HCT116 (cell line): ENCODE measurements at regions not wholly inside any gene's neighbourhood (a gene's known extent, or its start where the extent isn't known, plus 50 kb on each side); places are given as distances from the start of the nearest gene placed in this dataset.

ENCODE experiments used
- ATAC-seq: fragments of 200-7000 bp; cut with Tn5 transposase; 2 replicates; pipeline ENCODE4 v1.9.1; 2020; ENCODE audit warnings: mild to moderate bottlenecking, moderate library complexity
- BruUV-seq: library from RNA; stranded (reverse); fragments of 400-500 nt; replicated peaks from 2 replicates; lab custom pipeline; 2021; lab: Mats Ljungman, UMichigan
- CTCF ChIA-PET: fragments of 300-600 bp; sonication (Branson Sonifier 250); formaldehyde crosslinking; loops from one replicate; lab custom pipeline; 2021; ENCODE audit warnings: antibody characterized with exemption; lab: Charles Lee
- POLR2A ChIA-PET: fragments of 300-600, 350-600 bp; sonication (Branson Sonifier 250); formaldehyde crosslinking; loops from one replicate; lab custom pipeline; 2021; ENCODE audit warnings: antibody characterized with exemption; lab: Charles Lee
- RAD21 ChIA-PET, 2 experiments: fragments of 300-600 bp; sonication (Branson Sonifier 250); formaldehyde crosslinking; loops; one replicate each; lab custom pipeline; 2023; ENCODE audit warnings: low total read pairs in 2 of 2; ENCODE audit not compliant: uncharacterized antibody in 2 of 2, unreplicated experiment in 2 of 2, low non-redundant PET in 1 of 2; lab: Charles Lee
- DNase-seq: peaks from one replicate; pipeline ENCODE4 v3.0.0-alpha.2; 2010; ENCODE audit warnings: low read depth, low spot score
- H2AFZ ChIP-seq: fragments of 200-600 bp; shearing (Covaris generic), sonication (generic); 2 replicates; pipeline ENCODE4 v1.6.1; 2017; ENCODE audit warnings: low read depth, mixed run types, mixed read lengths, antibody characterized with exemption, low read length; ENCODE audit not compliant: poor library complexity, severe bottlenecking
- H3K27ac ChIP-seq: 2 replicates; pipeline ENCODE4 v1.5.1; 2012; ENCODE audit warnings: low read depth, low read length
- H3K27me3 ChIP-seq: fragments of 200-600 bp; sonication (generic); 2 replicates; pipeline ENCODE4 v1.6.1; 2016; ENCODE audit warnings: mixed run types, low read length, mixed read lengths; ENCODE audit not compliant: insufficient read depth
- H3K36me3 ChIP-seq, 2 experiments: fragments of 200-500 bp in 1 of 2; fragments of 200-600 bp in 1 of 2; sonication (Bioruptor generic) in 1 of 2; sonication (generic) in 1 of 2; 2 replicates each; pipeline versions ENCODE4 v1.5.1 to v1.6.1; 2014 to 2016; ENCODE audit warnings: low read length in 2 of 2, inconsistent platforms in 1 of 2, mixed read lengths in 1 of 2, mixed run types in 1 of 2; ENCODE audit not compliant: insufficient read depth in 2 of 2, control insufficient read depth in 1 of 2
- H3K4me1 ChIP-seq, 2 experiments: fragments of 200-600 bp in 1 of 2; sonication (generic) in 1 of 2; 2 replicates each; pipeline versions ENCODE4 v1.5.1 to v1.6.1; 2012 to 2017; ENCODE audit warnings: low read length in 2 of 2, inconsistent platforms in 1 of 2, mild to moderate bottlenecking in 1 of 2, mixed read lengths in 1 of 2, mixed run types in 1 of 2, moderate library complexity in 1 of 2; ENCODE audit not compliant: insufficient read depth in 2 of 2, control insufficient read depth in 1 of 2
- H3K4me2 ChIP-seq: fragments of 200-600 bp; sonication (generic); 2 replicates; pipeline ENCODE4 v1.6.1; 2017; ENCODE audit warnings: mixed run types, low read length, mixed read lengths
- H3K4me3 ChIP-seq, 2 experiments: fragments of 200-600 bp in 1 of 2; sonication (generic) in 1 of 2; replicated peaks in 1 of 2; 2 replicates each; pipeline ENCODE4 v1.5.1; 2011 to 2016; ENCODE audit warnings: low read length in 2 of 2, control low read depth in 1 of 2, low read depth in 1 of 2, mild to moderate bottlenecking in 1 of 2, mixed read lengths in 1 of 2, mixed run types in 1 of 2
- H3K79me2 ChIP-seq: fragments of 200-600 bp; sonication (generic); 2 replicates; pipeline ENCODE4 v1.6.1; 2017; ENCODE audit warnings: mild to moderate bottlenecking, mixed run types, low read length, moderate library complexity, mixed read lengths; ENCODE audit not compliant: insufficient read depth
- H3K9ac ChIP-seq: fragments of 200-600 bp; sonication (generic); 2 replicates; pipeline ENCODE4 v1.6.1; 2016; ENCODE audit warnings: low read length, mixed read lengths
- H3K9me2 ChIP-seq: fragments of 200-600 bp; sonication (generic), shearing (Covaris generic); 2 replicates; pipeline ENCODE4 v1.6.1; 2017; ENCODE audit warnings: mixed run types, mild to moderate bottlenecking, moderate library complexity; ENCODE audit not compliant: insufficient read depth
- H3K9me3 ChIP-seq, 2 experiments: fragments of 200-500 bp in 1 of 2; fragments of 200-600 bp in 1 of 2; sonication (Bioruptor generic) in 1 of 2; sonication (generic) in 1 of 2; 2 replicates each; pipeline ENCODE4 v1.6.1; 2014 to 2017; ENCODE audit warnings: low read length in 2 of 2, mixed read lengths in 2 of 2, inconsistent platforms in 1 of 2, low read depth in 1 of 2, mild to moderate bottlenecking in 1 of 2, mixed run types in 1 of 2, moderate library complexity in 1 of 2; ENCODE audit not compliant: control insufficient read depth in 1 of 2, insufficient read depth in 1 of 2
- H4K20me1 ChIP-seq: fragments of 200-600 bp; sonication (generic), shearing (Covaris generic); 2 replicates; pipeline ENCODE4 v1.6.1; 2017; ENCODE audit warnings: mixed run types, mild to moderate bottlenecking, moderate library complexity; ENCODE audit not compliant: insufficient read depth
- ATF3 ChIP-seq: IDR thresholded peaks from 2 replicates; pipeline ENCODE4 v1.6.1; 2012
- ELF1 ChIP-seq: IDR thresholded peaks from 2 replicates; pipeline ENCODE4 v1.6.1; 2012; ENCODE audit warnings: low read depth, borderline replicate concordance
- JUND ChIP-seq: IDR thresholded peaks from 2 replicates; pipeline ENCODE4 v1.6.1; 2012
- MAX ChIP-seq: IDR thresholded peaks from 2 replicates; pipeline ENCODE4 v1.6.1; 2012
- POLR2AphosphoS5 ChIP-seq: IDR thresholded peaks from 2 replicates; pipeline ENCODE4 v1.6.1; 2011; ENCODE audit warnings: mild to moderate bottlenecking, low read depth, low read length, moderate library complexity
- RAD21 ChIP-seq: IDR thresholded peaks from 2 replicates; pipeline ENCODE4 v1.6.1; 2012; ENCODE audit warnings: low read depth, mild to moderate bottlenecking
- REST ChIP-seq: IDR thresholded peaks from 2 replicates; pipeline ENCODE4 v1.6.1; 2012; ENCODE audit warnings: low read depth
- SP1 ChIP-seq: IDR thresholded peaks from 2 replicates; pipeline ENCODE4 v1.6.1; 2012; ENCODE audit warnings: low read depth
- TCF7L2 ChIP-seq: IDR thresholded peaks from 2 replicates; pipeline ENCODE4 v1.7.0; 2011; ENCODE audit warnings: borderline replicate concordance, inconsistent platforms; ENCODE audit not compliant: insufficient read depth, insufficient read length; ENCODE audit errors: extremely low read depth
- YY1 ChIP-seq: IDR thresholded peaks from 2 replicates; pipeline ENCODE4 v1.6.1; 2011; ENCODE audit warnings: low read length, low read depth, moderate library complexity, mild to moderate bottlenecking; ENCODE audit not compliant: insufficient replicate concordance; ENCODE audit errors: extremely low read depth
- ZNF274 ChIP-seq: fragments of 200-500 bp; sonication (Bioruptor generic); IDR thresholded peaks from 2 replicates; pipeline ENCODE4 v1.6.1; 2014; ENCODE audit warnings: mild to moderate bottlenecking, low read depth, low read length, inconsistent platforms
- intact Hi-C: fragments of 100-400 bp; cut with micrococcal nuclease; formaldehyde crosslinking; loops from 2 replicates; pipeline ENCODE4 v1.10.0; 2022

GRCh38 chr1:215003686-215004085 lies 78.9 kb upstream of the KCNK2 start (continued):
- TF ChIP-seq RAD21 (no peak), ATF3 (no peak)

GRCh38 chr1:215004121-215004827 lies 78.3 kb upstream of the KCNK2 start:
- no TSS peak for BruUV-seq
- no peak for DNase-seq
- H3K9ac ChIP-seq, result no peak overlapping the region

More at GRCh38 chr1:215004121-215004827, 78.3 kb upstream of the KCNK2 start:
- Histone ChIP-seq H4K20me1 (no peaks in the 10 kb centered on the region), H3K9me2 (no peaks in the 10 kb centered on the region), H3K79me2 (no peaks in the 10 kb centered on the region), H3K9me3 (no peaks in the 10 kb centered on the region), H3K4me3 (no peak overlapping the region), H3K36me3 (no peaks in the 10 kb centered on the region), H3K27me3 (no peaks in the 10 kb centered on the region), H2AFZ (no peak overlapping the region), H3K4me1 (no peaks in the 10 kb centered on the region), H3K4me2 (no peak overlapping the region), H3K27ac (no peak overlapping the region)
- RAD21 ChIA-PET, result no interaction called here
- CTCF ChIA-PET, result no interaction called here
- POLR2A ChIA-PET, result no interaction called here
- TF ChIP-seq MAX (no peak), TCF7L2 (no peak), JUND (no peak), ELF1 (no peak), ZNF274 (no peak), ATF3 (no peak), YY1 (no peak), SP1 (no peak), RAD21 (no peak), POLR2AphosphoS5 (no peak), REST (no peak)
- ATAC-seq, result no peak
- intact Hi-C loops, result no loop called here
